HG02973 (cell line): ENCODE measurements at regions not wholly inside any gene's neighbourhood (a gene's known extent, or its start where the extent isn't known, plus 50 kb on each side); places are given as distances from the start of the nearest gene placed in this dataset.

Experiments used
- ATAC-seq: cut with Tn5 transposase; IDR thresholded peaks from one replicate; pipeline ENCODE4 v1.9.1; 2021; ENCODE audit warnings: moderate library complexity; ENCODE audit not compliant: unreplicated experiment

- ATAC-seq: no peak
These were observed 329.3 kb downstream of the ACTL7B start for GRCh38 chr9:108526518-108526917.

- ATAC-seq: no peak
These were observed 330.6 kb downstream of the ACTL7B start for GRCh38 chr9:108525186-108525585.

- ATAC-seq: no peak
These were observed 334.7 kb downstream of the ACTL7B start for GRCh38 chr9:108521063-108521590.

- no peak for ATAC-seq
These were observed 336.3 kb downstream of the ACTL7B start for GRCh38 chr9:108519437-108519836.

GRCh38 chr9:108517651-108518365 is 338.0 kb downstream of the ACTL7B start:
- ATAC-seq: no peak

- no peak for ATAC-seq
These were observed 339.4 kb downstream of the ACTL7B start for GRCh38 chr9:108516391-108516790.

GRCh38 chr9:108515856-108516255 is 339.9 kb downstream of the ACTL7B start:
- no peak for ATAC-seq

- no peak for ATAC-seq
These were observed 343.2 kb downstream of the ACTL7B start for GRCh38 chr9:108512426-108513173.

GRCh38 chr9:108511307-108511706 is 344.5 kb downstream of the ACTL7B start:
- no peak for ATAC-seq

- no peak for ATAC-seq
These were observed 358.9 kb downstream of the ACTL7B start for GRCh38 chr9:108496846-108497245.

GRCh38 chr9:108489567-108489966 is 366.2 kb downstream of the ACTL7B start:
- no peak for ATAC-seq

GRCh38 chr9:108486831-108487230 is 369.0 kb downstream of the ACTL7B start:
- ATAC-seq: no peak

- no peak for ATAC-seq
These were observed 371.3 kb downstream of the ACTL7B start for GRCh38 chr9:108484468-108484867.

GRCh38 chr9:108483676-108484075 is 372.1 kb downstream of the ACTL7B start:
- ATAC-seq: no peak

GRCh38 chr9:108479989-108480652 is 375.7 kb downstream of the ACTL7B start:
- peak; percentile 45 for ATAC-seq

- ATAC-seq: peak; percentile 87
These were observed 377.1 kb downstream of the ACTL7B start for GRCh38 chr9:108478431-108479332.

GRCh38 chr9:108477529-108478006 is 378.2 kb downstream of the ACTL7B start:
- no peak for ATAC-seq

- ATAC-seq: no peak
These were observed 379.2 kb downstream of the ACTL7B start for GRCh38 chr9:108476574-108476973.

GRCh38 chr9:108475813-108476212 is 380.0 kb downstream of the ACTL7B start:
- ATAC-seq: no peak

- no peak for ATAC-seq
These were observed 381.4 kb downstream of the ACTL7B start for GRCh38 chr9:108474356-108474755.
